Mucosa of descending colon (tissue), 3 donors: ENCODE measurements at regions not wholly inside any gene's neighbourhood (a gene's known extent, or its start where the extent isn't known, plus 50 kb on each side); places are given as distances from the start of the nearest gene placed in this dataset.

Source experiments
- ATAC-seq: fragments of 200-7000 bp; cut with Tn5 transposase; one replicate; pipeline ENCODE4 v1.9.1; 2020; ENCODE audit warnings: mild to moderate bottlenecking, moderate library complexity
- DNase-seq, 3 donors: peaks; one replicate each; pipeline ENCODE4 v3.0.0-alpha.2; 2020
- H3K36me3 ChIP-seq: fragments of 200-600 bp; one replicate; pipeline ENCODE4 v1.8.0; 2021; ENCODE audit warnings: low read depth, mild to moderate bottlenecking
- H3K4me1 ChIP-seq: fragments of 200-600 bp; one replicate; pipeline ENCODE4 v1.8.0; 2021; ENCODE audit warnings: low read depth, mild to moderate bottlenecking
- H3K4me3 ChIP-seq: fragments of 200-600 bp; one replicate; pipeline ENCODE4 v1.8.0; 2021; ENCODE audit warnings: mild to moderate bottlenecking
- H3K9me3 ChIP-seq: fragments of 200-600 bp; one replicate; pipeline ENCODE4 v1.8.0; 2021; ENCODE audit warnings: mild to moderate bottlenecking
- CTCF ChIP-seq: fragments of 200-600 bp; IDR thresholded peaks from one replicate; pipeline ENCODE4 v1.8.0; 2022; ENCODE audit warnings: antibody characterized with exemption, mild to moderate bottlenecking
- intact Hi-C, 2 donors: fragments of 100-400 bp; cut with DNase I in 1 of 2; cut with micrococcal nuclease in 1 of 2; formaldehyde crosslinking; loops; one replicate each; pipeline versions ENCODE4 v1.11.0 to v1.11.1; 2022; cut with DNase I, micrococcal nuclease
- donor health status: DM: no; HTN: no; CAD: no; lungs with moderate emphysema.
- donor health status: DM: no; HTN: no; CAD: no.
- donor health status: DM: no; HTN: yes; CAD: no.

- DNase-seq (no peak), ATAC-seq (no peak)
- no peak for TF ChIP-seq CTCF
- Histone ChIP-seq H3K9me3 (no peaks in the 10 kb centered on the region), H3K36me3 (no peaks in the 10 kb centered on the region), H3K4me3 (no peak overlapping the region), H3K4me1 (no peaks in the 10 kb centered on the region)
- intact Hi-C loops, result no loop called here
Observed at GRCh38 chr12:115569345-115570068, 708.0 kb downstream of the MED13L start.

- ATAC-seq (no peak), DNase-seq (no peak)
- Histone ChIP-seq H3K4me3 (no peak overlapping the region), H3K36me3 (no peaks in the 10 kb centered on the region), H3K4me1 (no peaks in the 10 kb centered on the region), H3K9me3 (no peaks in the 10 kb centered on the region)
- intact Hi-C loops, result no loop called here
- no peak for TF ChIP-seq CTCF
Observed at GRCh38 chr12:115558281-115558680, 719.2 kb downstream of the MED13L start.

GRCh38 chr12:115553622-115554021 lies 723.9 kb downstream of the MED13L start:
- Histone ChIP-seq H3K4me3 (no peak overlapping the region), H3K9me3 (no peaks in the 10 kb centered on the region), H3K4me1 (no peaks in the 10 kb centered on the region), H3K36me3 (no peaks in the 10 kb centered on the region)
- intact Hi-C loops, result no loop called here
- ATAC-seq (no peak), DNase-seq (no peak)
- TF ChIP-seq CTCF, result no peak

GRCh38 chr12:115543269-115543668 lies 734.2 kb downstream of the MED13L start:
- Histone ChIP-seq H3K9me3 (no peaks in the 10 kb centered on the region), H3K36me3 (no peaks in the 10 kb centered on the region), H3K4me3 (no peak overlapping the region), H3K4me1 (no peaks in the 10 kb centered on the region)
- DNase-seq (no peak), ATAC-seq (no peak)
- intact Hi-C loops, result no loop called here
- no peak for TF ChIP-seq CTCF

GRCh38 chr12:115542656-115543055 lies 734.8 kb downstream of the MED13L start:
- TF ChIP-seq CTCF, result no peak
- DNase-seq, result no peak
- intact Hi-C loops, result no loop called here

More at GRCh38 chr12:115542656-115543055, 734.8 kb downstream of the MED13L start:
- Histone ChIP-seq H3K4me1 (no peaks in the 10 kb centered on the region), H3K36me3 (no peaks in the 10 kb centered on the region), H3K4me3 (no peak overlapping the region), H3K9me3 (no peaks in the 10 kb centered on the region)
- ATAC-seq, result no peak
